ENCODE measurements at regions not wholly inside any gene's neighbourhood (a gene's known extent, or its start where the extent isn't known, plus 50 kb on each side); places are given as distances from the start of the nearest gene placed in this dataset.
A peak's percentile ranks its signal among the peaks of the same experiment; 100 is the strongest.

GRCh38 chr3:18675197-18675596 lies 250.1 kb upstream of the SATB1 start:
- no peak for DNase-seq (ENCODE audit: low spot score)

- no peak for DNase-seq (ENCODE audit: low spot score)
Measured at GRCh38 chr3:18672561-18672960, 247.4 kb upstream of the SATB1 start.

GRCh38 chr3:18670759-18671158 lies 245.6 kb upstream of the SATB1 start:
- no peak for DNase-seq (ENCODE audit: low spot score)

GRCh38 chr3:18669374-18669773 lies 244.2 kb upstream of the SATB1 start:
- no peak for DNase-seq (ENCODE audit: low spot score)

GRCh38 chr3:18667552-18667951 lies 242.4 kb upstream of the SATB1 start:
- DNase-seq (ENCODE audit: low spot score) = no peak

- no peak for DNase-seq (ENCODE audit: low spot score)
Measured at GRCh38 chr3:18666655-18667054, 241.5 kb upstream of the SATB1 start.

GRCh38 chr3:18660059-18660458 lies 234.9 kb upstream of the SATB1 start:
- no peak for DNase-seq (ENCODE audit: low spot score)

- peak; percentile 16 for DNase-seq (ENCODE audit: low spot score)
Measured at GRCh38 chr3:18657858-18658820, 233.0 kb upstream of the SATB1 start.

GRCh38 chr3:18656866-18657265 lies 231.7 kb upstream of the SATB1 start:
- no peak for DNase-seq (ENCODE audit: low spot score)

- no peak for DNase-seq (ENCODE audit: low spot score)
Measured at GRCh38 chr3:18656410-18656809, 231.3 kb upstream of the SATB1 start.

GRCh38 chr3:18655827-18656226 lies 230.7 kb upstream of the SATB1 start:
- no peak for DNase-seq (ENCODE audit: low spot score)

- DNase-seq (ENCODE audit: low spot score) = peak; percentile 26
Measured at GRCh38 chr3:18652781-18653180, 227.6 kb upstream of the SATB1 start.

GRCh38 chr3:18650731-18651130 lies 225.6 kb upstream of the SATB1 start:
- no peak for DNase-seq (ENCODE audit: low spot score)

GRCh38 chr3:18649666-18650363 lies 224.7 kb upstream of the SATB1 start:
- DNase-seq (ENCODE audit: low spot score) = no peak

- DNase-seq (ENCODE audit: low spot score) = no peak
Measured at GRCh38 chr3:18648868-18649462, 223.8 kb upstream of the SATB1 start.

GRCh38 chr3:18648159-18648558 lies 223.0 kb upstream of the SATB1 start:
- no peak for DNase-seq (ENCODE audit: low spot score)

- no peak for DNase-seq (ENCODE audit: low spot score)
Measured at GRCh38 chr3:18645619-18646018, 220.5 kb upstream of the SATB1 start.

- no peak for DNase-seq (ENCODE audit: low spot score)
Measured at GRCh38 chr3:18643281-18643680, 218.1 kb upstream of the SATB1 start.

- no peak for DNase-seq (ENCODE audit: low spot score)
Measured at GRCh38 chr3:18641916-18642315, 216.8 kb upstream of the SATB1 start.

- no peak for DNase-seq (ENCODE audit: low spot score)
Measured at GRCh38 chr3:18635215-18635614, 210.1 kb upstream of the SATB1 start.

- no peak for DNase-seq (ENCODE audit: low spot score)
Measured at GRCh38 chr3:18634461-18634860, 209.3 kb upstream of the SATB1 start.

GRCh38 chr3:18633002-18633401 lies 207.9 kb upstream of the SATB1 start:
- no peak for DNase-seq (ENCODE audit: low spot score)

- no peak for DNase-seq (ENCODE audit: low spot score)
Measured at GRCh38 chr3:18630295-18630694, 205.2 kb upstream of the SATB1 start.
